Lower leg skin (tissue), 3 donors: ENCODE measurements at regions not wholly inside any gene's neighbourhood (a gene's known extent, or its start where the extent isn't known, plus 50 kb on each side); places are given as distances from the start of the nearest gene placed in this dataset.

Experiments
- POLR2A ChIP-seq, 2 donors: fragments of 450-650 bp; IDR thresholded peaks; one replicate each; pipeline ENCODE4 v1.6.1; 2016 to 2017; ENCODE audit warnings: antibody characterized with exemption in 2 of 2, mild to moderate bottlenecking in 1 of 2, moderate library complexity in 1 of 2
- TF ChIP-seq, protein P1 (sequence below), 3 donors: fragments of 450-650 bp; IDR thresholded peaks; one replicate each; pipeline ENCODE4 v1.5.1; 2016; ENCODE audit warnings: antibody characterized with exemption in 3 of 3, mild to moderate bottlenecking in 3 of 3, moderate library complexity in 2 of 3

DNA sequence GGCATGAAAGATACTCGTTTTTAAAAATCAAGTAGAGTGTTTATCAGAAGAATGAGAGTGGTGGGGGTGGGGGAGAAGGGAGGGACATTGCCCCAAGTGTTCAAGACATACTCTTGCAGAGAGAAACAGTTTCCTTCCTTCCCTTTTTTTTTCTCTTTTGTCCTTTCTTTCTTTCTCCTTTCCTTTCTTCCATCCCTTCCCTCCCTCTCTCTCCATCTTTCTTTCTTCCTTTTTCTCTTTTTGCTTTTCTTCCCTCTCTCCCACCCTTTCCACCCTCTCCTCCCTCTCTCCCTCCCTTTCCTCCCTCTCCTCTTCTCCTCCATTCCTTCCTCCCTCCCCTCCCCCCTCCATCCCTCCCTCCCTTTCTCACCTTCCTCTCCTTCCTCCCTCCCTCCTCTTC, 478.3 kb upstream of the EDIL3 start:
- TF ChIP-seq POLR2A (IDR thresholded peaks at IDR 0.05): no peak
- TF ChIP-seq, protein P1, sequence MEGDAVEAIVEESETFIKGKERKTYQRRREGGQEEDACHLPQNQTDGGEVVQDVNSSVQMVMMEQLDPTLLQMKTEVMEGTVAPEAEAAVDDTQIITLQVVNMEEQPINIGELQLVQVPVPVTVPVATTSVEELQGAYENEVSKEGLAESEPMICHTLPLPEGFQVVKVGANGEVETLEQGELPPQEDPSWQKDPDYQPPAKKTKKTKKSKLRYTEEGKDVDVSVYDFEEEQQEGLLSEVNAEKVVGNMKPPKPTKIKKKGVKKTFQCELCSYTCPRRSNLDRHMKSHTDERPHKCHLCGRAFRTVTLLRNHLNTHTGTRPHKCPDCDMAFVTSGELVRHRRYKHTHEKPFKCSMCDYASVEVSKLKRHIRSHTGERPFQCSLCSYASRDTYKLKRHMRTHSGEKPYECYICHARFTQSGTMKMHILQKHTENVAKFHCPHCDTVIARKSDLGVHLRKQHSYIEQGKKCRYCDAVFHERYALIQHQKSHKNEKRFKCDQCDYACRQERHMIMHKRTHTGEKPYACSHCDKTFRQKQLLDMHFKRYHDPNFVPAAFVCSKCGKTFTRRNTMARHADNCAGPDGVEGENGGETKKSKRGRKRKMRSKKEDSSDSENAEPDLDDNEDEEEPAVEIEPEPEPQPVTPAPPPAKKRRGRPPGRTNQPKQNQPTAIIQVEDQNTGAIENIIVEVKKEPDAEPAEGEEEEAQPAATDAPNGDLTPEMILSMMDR (IDR thresholded peaks at IDR 0.05): no peak
